HepG2 (cell line): ENCODE measurements at regions not wholly inside any gene's neighbourhood (a gene's known extent, or its start where the extent isn't known, plus 50 kb on each side); places are given as distances from the start of the nearest gene placed in this dataset.

Experiments
- ATAC-seq: fragments of 200-7000 bp; cut with Tn5 transposase; 3 replicates; pipeline ENCODE4 v1.9.1; 2020; ENCODE audit warnings: mild to moderate bottlenecking, moderate library complexity
- BruUV-seq: library from RNA; stranded (reverse); fragments of 400-500 nt; replicated peaks from 2 replicates; lab custom pipeline; 2021; lab: Mats Ljungman, UMichigan
- CTCF ChIA-PET: fragments of 300-600 bp; formaldehyde crosslinking; extraction: SDS; loops from one replicate; lab custom pipeline; 2021; ENCODE audit warnings: low total read pairs, inconsistent platforms, low intra/inter-chr PET ratio; lab: Yijun Ruan, JAX
- POLR2A ChIA-PET: fragments of 350-600 bp; sonication (Branson Sonifier 250); formaldehyde crosslinking; loops from one replicate; lab custom pipeline; 2020; ENCODE audit warnings: antibody characterized with exemption, inconsistent platforms; lab: Yijun Ruan, JAX
- DNase-seq: peaks from one replicate; pipeline ENCODE4 v3.0.0-alpha.2; 2015; ENCODE audit warnings: low spot score
- FAIRE-seq: peaks from 3 replicates; lab custom pipeline; 2011; peaks lifted over from hg19 to GRCh38; lab: Jason Lieb, UNC
- H2AFZ ChIP-seq: one replicate; pipeline ENCODE4 v1.6.1; 2011; ENCODE audit warnings: low read length, inconsistent platforms
- H3K27ac ChIP-seq: fragments of 300-600 bp; 3 replicates; pipeline ENCODE4 v1.8.0; 2011; ENCODE audit warnings: mixed run types, mild to moderate bottlenecking, mixed read lengths, low read length, inconsistent platforms; ENCODE audit not compliant: insufficient read depth; ENCODE audit errors: extremely low read length
- H3K27me3 ChIP-seq, 2 experiments: fragments of 200-600 bp in 1 of 2; 2 replicates in 1 of 2; 3 replicates in 1 of 2; pipeline versions ENCODE4 v1.6.0 to v1.8.0; 2011; ENCODE audit warnings: low read length in 2 of 2, mild to moderate bottlenecking in 2 of 2, moderate library complexity in 2 of 2, inconsistent platforms in 1 of 2; ENCODE audit not compliant: insufficient read depth in 2 of 2, control insufficient read depth in 1 of 2
- H3K36me3 ChIP-seq, 2 experiments: fragments of 200-600 bp in 1 of 2; replicated peaks in 1 of 2; 2 replicates in 1 of 2; 3 replicates in 1 of 2; pipeline versions ENCODE4 v1.5.1 to v1.8.0; 2011; ENCODE audit warnings: low read length in 2 of 2, inconsistent platforms in 1 of 2; ENCODE audit not compliant: insufficient read depth in 2 of 2, control insufficient read depth in 1 of 2
- H3K4me1 ChIP-seq: 2 replicates; pipeline ENCODE4 v1.5.1; 2012; ENCODE audit warnings: low read length, inconsistent platforms; ENCODE audit not compliant: insufficient read depth
- H3K4me2 ChIP-seq: 2 replicates; pipeline ENCODE4 v1.6.0; 2011; ENCODE audit warnings: low read depth, low read length, inconsistent platforms
- H3K4me3 ChIP-seq, 3 experiments: fragments of 200-600 bp in 1 of 3; sonication (generic), shearing (Covaris generic) in 1 of 3; replicated peaks in 1 of 3; 2 replicates each; pipeline ENCODE4 v1.5.1; 2011 to 2016; ENCODE audit warnings: low read length in 3 of 3, inconsistent platforms in 2 of 3, low read depth in 2 of 3, mild to moderate bottlenecking in 2 of 3, control low read depth in 1 of 3, mixed read lengths in 1 of 3; ENCODE audit not compliant: insufficient read depth in 1 of 3
- H3K79me2 ChIP-seq: one replicate; pipeline ENCODE4 v1.6.1; 2011; ENCODE audit warnings: low read length, inconsistent platforms; ENCODE audit not compliant: insufficient read depth
- H3K9ac ChIP-seq: 2 replicates; pipeline ENCODE4 v1.6.0; 2011; ENCODE audit warnings: mild to moderate bottlenecking, low read depth, low read length, inconsistent platforms; ENCODE audit not compliant: insufficient read depth
- H3K9me3 ChIP-seq: 2 replicates; pipeline ENCODE4 v1.5.1; 2012; ENCODE audit warnings: mild to moderate bottlenecking, low read length
- H4K20me1 ChIP-seq: 2 replicates; pipeline ENCODE4 v1.6.0; 2011; ENCODE audit warnings: inconsistent platforms, mild to moderate bottlenecking, low read length, moderate library complexity; ENCODE audit not compliant: insufficient read depth
- ATF7 ChIP-seq, 2 experiments: fragments of 450-650 bp in 1 of 2; sonication (generic) in 1 of 2; formaldehyde crosslinking in 1 of 2; IDR thresholded peaks; 2 replicates each; pipeline versions ENCODE4 v1.4.0 to v1.6.1; 2016 to 2020; ENCODE audit warnings: antibody characterized with exemption in 1 of 2, mild to moderate bottlenecking in 1 of 2, missing genetic modification reagents in 1 of 2
- EEA1 ChIP-seq: sonication (generic); formaldehyde crosslinking; IDR thresholded peaks from 2 replicates; pipeline ENCODE4 v1.5.1; 2020; ENCODE audit warnings: mild to moderate bottlenecking, missing genetic modification reagents, borderline replicate concordance
- ELF1 ChIP-seq: sonication (generic); formaldehyde crosslinking; IDR thresholded peaks from 2 replicates; pipeline ENCODE4 v1.4.0; 2020; ENCODE audit warnings: missing genetic modification reagents
- EP300 ChIP-seq, 3 experiments: sonication (generic) in 1 of 3; formaldehyde crosslinking in 1 of 3; IDR thresholded peaks; 2 replicates each; pipeline versions ENCODE4 v1.5.1 to v1.6.1; 2011 to 2020; ENCODE audit warnings: low read depth in 2 of 3, low read length in 2 of 3, borderline replicate concordance in 1 of 3, improper control_type of control experiment in 1 of 3, mild to moderate bottlenecking in 1 of 3, missing genetic modification reagents in 1 of 3, moderate library complexity in 1 of 3
- GABPA ChIP-seq, 2 experiments: IDR thresholded peaks; 2 replicates each; pipeline ENCODE4 v1.6.1; 2011 to 2016; ENCODE audit warnings: low read depth in 2 of 2, low read length in 1 of 2, missing biosample characterization in 1 of 2, missing genetic modification characterization in 1 of 2
- PATZ1 ChIP-seq: sonication (generic); formaldehyde crosslinking; IDR thresholded peaks from 2 replicates; pipeline ENCODE4 v1.4.0; 2020; ENCODE audit warnings: missing genetic modification reagents
- TCF7 ChIP-seq: sonication (generic); IDR thresholded peaks from 2 replicates; pipeline ENCODE4 v1.6.1; 2016; ENCODE audit warnings: antibody characterized with exemption, low read depth
- ZFP36 ChIP-seq: fragments of 150-350 bp; IDR thresholded peaks from 2 replicates; pipeline ENCODE4 v1.6.1; 2018; ENCODE audit warnings: borderline replicate concordance, low read length, low read depth; ENCODE audit not compliant: partially characterized antibody
- ZFP41 ChIP-seq: sonication (generic); formaldehyde crosslinking; IDR thresholded peaks from 2 replicates; pipeline ENCODE4 v1.4.0; 2020; ENCODE audit warnings: mild to moderate bottlenecking, missing genetic modification reagents, borderline replicate concordance
- ZNF20 ChIP-seq: sonication (generic); formaldehyde crosslinking; IDR thresholded peaks from 2 replicates; pipeline ENCODE4 v1.4.0; 2020; ENCODE audit warnings: mild to moderate bottlenecking, moderate library complexity, missing genetic modification reagents
- ZNF468 ChIP-seq: sonication (generic); formaldehyde crosslinking; IDR thresholded peaks from 2 replicates; pipeline ENCODE4 v1.8.0; 2022; ENCODE audit warnings: mild to moderate bottlenecking, moderate library complexity, missing genetic modification reagents
- ZNF672 ChIP-seq: sonication (generic); formaldehyde crosslinking; IDR thresholded peaks from 2 replicates; pipeline ENCODE4 v1.8.1; 2022; ENCODE audit warnings: missing genetic modification reagents
- WGBS: methylation state at CpG from one replicate; pipeline ENCODE4 v1.1.6; 2017; ENCODE audit warnings: low lambda C conversion rate; 5-methylcytosine and 5-hydroxymethylcytosine counted together
- in situ Hi-C: cut with HindIII; loops from 2 replicates; pipeline ENCODE4 v1.10.0; 2017; ENCODE audit warnings: low pct_unique_long_range_greater_than_20kb; ENCODE audit not compliant: extremely low pct_ligation_motif_present
- intact Hi-C: fragments of 100-400 bp; cut with micrococcal nuclease; formaldehyde crosslinking; loops from one replicate; pipeline ENCODE4 v1.10.0; 2022; ENCODE audit not compliant: unreplicated experiment
- TF ChIP-seq, protein P1 (sequence below): sonication (generic); formaldehyde crosslinking; IDR thresholded peaks from 2 replicates; pipeline ENCODE4 v1.4.0; 2020; ENCODE audit warnings: low read depth, mild to moderate bottlenecking, missing genetic modification reagents
- TF ChIP-seq, protein P2 (sequence below): sonication (generic); formaldehyde crosslinking; IDR thresholded peaks from 2 replicates; pipeline ENCODE4 v1.5.1; 2020; ENCODE audit warnings: mild to moderate bottlenecking, missing genetic modification reagents, borderline replicate concordance

- Histone ChIP-seq H3K36me3 (no peaks in the 10 kb centered on the region), H3K27ac (no peak overlapping the region), H2AFZ (no peak overlapping the region), H3K79me2 (no peaks in the 10 kb centered on the region), H4K20me1 (no peaks in the 10 kb centered on the region; the same call in 1 of the 2 replicates), H3K27me3 (peaks cover 1 to 33% of the 10 kb centered on the region in 2 experiments; a peak in 3 of 5 replicates), H3K4me2 (no peak overlapping the region), H3K9me3 (no peaks in the 10 kb centered on the region), H3K9ac (no peak overlapping the region), H3K4me3 (no peak overlapping the region), H3K4me1 (peaks cover 11% of the 10 kb centered on the region)
- DNase-seq (no peak), ATAC-seq (no peak), FAIRE-seq (no peak)
- in situ Hi-C loops = no loop called here
- intact Hi-C loops = no loop called here
- POLR2A ChIA-PET = no interaction called here
- BruUV-seq = no TSS peak
- CTCF ChIA-PET = no interaction called here
- WGBS = 53% methylated on average over 17 of the region's 18 CpGs
- TF ChIP-seq ZNF672 (CRISPR knock-in tag) (no peak), ZNF468 (CRISPR knock-in tag) (no peak), ELF1 (no peak), PATZ1 (CRISPR knock-in tag) (no peak), GABPA (IDR thresholded peaks at IDR 0.05; ENCODE audit: low read depth, low read length) (no peak), GABPA (CRISPR knock-in tag; IDR thresholded peaks at IDR 0.05; ENCODE audit: low read depth) (no peak), ATF7 (IDR thresholded peaks at IDR 0.05) (no peak), ATF7 (CRISPR knock-in tag; IDR thresholded peaks at IDR 0.05) (no peak), ZFP36 (no peak), TCF7 (no peak), EEA1 (CRISPR knock-in tag) (no peak), EP300 (IDR thresholded peaks at IDR 0.05; ENCODE audit: low read depth in 2 of 2, low read length in 2 of 2) (no peak), EP300 (CRISPR knock-in tag; IDR thresholded peaks at IDR 0.05; ENCODE audit: borderline replicate concordance) (no peak), ZNF20 (CRISPR knock-in tag) (no peak), ZFP41 (CRISPR knock-in tag) (no peak)
- TF ChIP-seq, protein P1, sequence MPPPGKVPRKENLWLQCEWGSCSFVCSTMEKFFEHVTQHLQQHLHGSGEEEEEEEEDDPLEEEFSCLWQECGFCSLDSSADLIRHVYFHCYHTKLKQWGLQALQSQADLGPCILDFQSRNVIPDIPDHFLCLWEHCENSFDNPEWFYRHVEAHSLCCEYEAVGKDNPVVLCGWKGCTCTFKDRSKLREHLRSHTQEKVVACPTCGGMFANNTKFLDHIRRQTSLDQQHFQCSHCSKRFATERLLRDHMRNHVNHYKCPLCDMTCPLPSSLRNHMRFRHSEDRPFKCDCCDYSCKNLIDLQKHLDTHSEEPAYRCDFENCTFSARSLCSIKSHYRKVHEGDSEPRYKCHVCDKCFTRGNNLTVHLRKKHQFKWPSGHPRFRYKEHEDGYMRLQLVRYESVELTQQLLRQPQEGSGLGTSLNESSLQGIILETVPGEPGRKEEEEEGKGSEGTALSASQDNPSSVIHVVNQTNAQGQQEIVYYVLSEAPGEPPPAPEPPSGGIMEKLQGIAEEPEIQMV (CRISPR knock-in tag) = no peak
- TF ChIP-seq, protein P2, sequence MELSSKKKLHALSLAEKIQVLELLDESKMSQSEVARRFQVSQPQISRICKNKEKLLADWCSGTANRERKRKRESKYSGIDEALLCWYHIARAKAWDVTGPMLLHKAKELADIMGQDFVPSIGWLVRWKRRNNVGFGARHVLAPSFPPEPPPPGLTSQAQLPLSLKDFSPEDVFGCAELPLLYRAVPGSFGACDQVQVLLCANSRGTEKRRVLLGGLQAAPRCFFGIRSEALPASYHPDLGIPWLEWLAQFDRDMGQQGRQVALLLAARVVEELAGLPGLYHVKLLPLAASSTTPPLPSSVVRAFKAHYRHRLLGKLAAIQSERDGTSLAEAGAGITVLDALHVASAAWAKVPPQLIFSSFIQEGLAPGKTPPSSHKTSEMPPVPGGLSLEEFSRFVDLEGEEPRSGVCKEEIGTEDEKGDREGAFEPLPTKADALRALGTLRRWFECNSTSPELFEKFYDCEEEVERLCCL (CRISPR knock-in tag) = no peak
These were observed 171.1 kb upstream of the TLE3 start for GRCh38 chr15:70268698-70269251.
